Endometrial microvascular endothelial cells (primary cell): ENCODE measurements at regions not wholly inside any gene's neighbourhood (a gene's known extent, or its start where the extent isn't known, plus 50 kb on each side); places are given as distances from the start of the nearest gene placed in this dataset.
"Not testable (repeated sequence)": the region's sequence is repeated elsewhere in the genome, so short reads cannot be mapped to it uniquely, and the experiment has no call there.

ENCODE experiments used
- in situ Hi-C: cut with HindIII; loops from 2 replicates; pipeline ENCODE4 v1.10.0; 2017; ENCODE audit warnings: low sequenced_read_pairs, low pct_unique_long_range_greater_than_20kb; ENCODE audit errors: inconsistent ontology term

DNA sequence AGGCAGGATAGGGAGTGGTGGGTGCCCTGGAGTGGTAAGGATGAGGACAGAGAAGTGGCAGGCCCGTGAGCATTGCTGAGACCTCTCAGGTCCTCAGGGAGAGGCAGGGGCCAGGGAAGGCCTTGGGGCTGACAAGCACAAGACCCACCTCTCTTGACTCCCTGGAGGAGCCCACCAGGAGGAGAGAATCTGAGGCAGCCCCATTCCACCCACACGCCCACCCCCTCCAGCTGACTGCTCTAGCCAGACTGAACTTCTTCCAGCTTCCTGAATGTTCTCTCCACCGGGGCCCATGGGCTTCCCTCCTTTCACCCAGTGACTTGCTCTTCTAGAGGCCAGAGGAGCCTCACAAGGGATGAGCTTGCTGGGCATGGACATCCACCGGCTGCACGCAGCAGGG, 1403.0 kb downstream of the BRD1 start:
- in situ Hi-C loops: no loop called here

DNA sequence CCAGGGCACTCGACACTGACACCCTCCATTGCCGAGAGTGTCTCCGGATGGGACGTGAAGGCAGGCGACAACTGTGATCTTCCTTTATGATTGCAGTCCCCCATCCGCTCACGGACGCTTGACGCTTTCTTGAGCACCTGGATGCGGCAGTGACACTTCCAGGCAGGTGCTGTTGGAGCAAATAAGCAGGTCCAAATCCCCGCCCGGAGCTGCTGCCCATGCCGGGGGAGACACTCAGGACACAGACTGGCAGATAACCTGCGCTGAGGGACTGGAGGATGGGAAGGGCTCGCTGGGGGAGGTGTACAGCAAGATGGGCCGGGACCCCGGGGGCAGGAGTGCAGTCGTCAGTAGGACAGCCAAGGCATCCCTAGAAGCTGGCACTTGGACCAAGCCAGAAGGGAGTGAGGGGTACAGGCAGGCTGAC, 1403.5 kb downstream of the BRD1 start:
- in situ Hi-C loops: no loop called here

DNA sequence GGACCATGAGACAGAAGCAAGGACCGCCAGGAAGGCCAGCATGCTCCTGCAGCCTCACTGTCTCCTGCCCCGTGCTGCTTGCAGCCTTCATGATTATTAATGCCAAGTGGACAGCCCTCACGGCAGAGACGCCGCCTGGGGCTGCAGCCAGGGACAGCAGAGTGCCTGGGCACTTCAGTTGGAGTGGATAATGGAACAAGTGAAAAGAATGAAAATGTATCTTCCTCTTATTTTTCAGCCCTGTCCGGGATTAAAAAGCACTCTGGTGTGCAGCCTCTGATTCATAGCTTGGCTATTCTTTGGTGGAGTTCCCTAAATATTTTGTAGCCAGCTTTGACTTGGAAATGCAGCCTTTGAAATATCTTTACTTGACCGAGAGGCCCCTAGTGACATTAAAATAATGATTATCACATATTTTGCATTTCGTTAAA, 1404.2 kb downstream of the BRD1 start:
- in situ Hi-C loops: no loop called here

DNA sequence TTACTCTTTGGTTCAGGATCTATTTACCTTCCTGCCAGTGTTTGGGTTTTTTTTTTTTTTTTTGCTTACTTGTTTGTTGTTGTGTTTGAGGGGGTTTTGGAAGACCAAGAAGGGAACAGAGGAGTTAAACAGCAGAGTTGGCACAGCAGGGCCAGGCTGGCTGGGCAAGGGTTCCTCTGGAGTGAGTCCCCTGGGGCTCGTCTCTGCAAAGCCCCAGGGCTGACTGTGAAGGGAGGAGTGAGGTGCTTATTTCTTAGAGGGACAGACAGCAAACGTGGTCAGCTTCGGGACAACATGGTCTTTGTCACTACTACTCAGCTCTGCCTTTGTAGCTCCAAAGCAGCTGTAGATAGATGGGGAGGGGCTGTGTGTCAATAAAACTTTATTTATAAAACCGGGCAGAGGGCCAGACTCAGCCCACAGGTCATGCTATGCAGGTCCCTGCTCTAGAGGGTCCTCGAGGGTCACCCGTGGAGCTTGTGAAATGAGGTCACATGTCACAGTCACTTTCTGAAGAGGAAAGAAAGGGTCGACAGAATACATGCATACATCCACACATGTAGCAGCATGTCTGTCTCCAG, 1404.7 kb downstream of the BRD1 start:
- in situ Hi-C loops: no loop called here

DNA sequence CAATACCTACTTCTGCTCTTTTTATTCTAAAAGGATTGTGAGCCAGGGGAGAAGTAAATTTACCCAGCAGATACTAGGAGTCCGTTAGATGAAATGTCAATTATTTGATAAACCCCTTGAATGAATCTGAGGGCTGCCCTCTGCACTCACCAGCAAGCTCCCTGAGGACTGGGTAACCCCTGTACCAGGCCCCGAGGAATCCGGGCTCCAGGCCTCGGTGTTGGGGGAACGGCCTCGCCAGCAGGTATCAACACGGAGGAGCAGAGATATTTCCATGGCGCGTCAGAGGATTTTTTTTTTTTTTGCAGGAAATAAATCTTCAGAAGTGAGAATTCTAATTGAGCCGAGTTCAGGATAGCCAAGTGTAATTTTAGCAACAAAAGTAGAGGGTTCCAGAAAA, 1408.8 kb downstream of the BRD1 start:
- in situ Hi-C loops: no loop called here

DNA sequence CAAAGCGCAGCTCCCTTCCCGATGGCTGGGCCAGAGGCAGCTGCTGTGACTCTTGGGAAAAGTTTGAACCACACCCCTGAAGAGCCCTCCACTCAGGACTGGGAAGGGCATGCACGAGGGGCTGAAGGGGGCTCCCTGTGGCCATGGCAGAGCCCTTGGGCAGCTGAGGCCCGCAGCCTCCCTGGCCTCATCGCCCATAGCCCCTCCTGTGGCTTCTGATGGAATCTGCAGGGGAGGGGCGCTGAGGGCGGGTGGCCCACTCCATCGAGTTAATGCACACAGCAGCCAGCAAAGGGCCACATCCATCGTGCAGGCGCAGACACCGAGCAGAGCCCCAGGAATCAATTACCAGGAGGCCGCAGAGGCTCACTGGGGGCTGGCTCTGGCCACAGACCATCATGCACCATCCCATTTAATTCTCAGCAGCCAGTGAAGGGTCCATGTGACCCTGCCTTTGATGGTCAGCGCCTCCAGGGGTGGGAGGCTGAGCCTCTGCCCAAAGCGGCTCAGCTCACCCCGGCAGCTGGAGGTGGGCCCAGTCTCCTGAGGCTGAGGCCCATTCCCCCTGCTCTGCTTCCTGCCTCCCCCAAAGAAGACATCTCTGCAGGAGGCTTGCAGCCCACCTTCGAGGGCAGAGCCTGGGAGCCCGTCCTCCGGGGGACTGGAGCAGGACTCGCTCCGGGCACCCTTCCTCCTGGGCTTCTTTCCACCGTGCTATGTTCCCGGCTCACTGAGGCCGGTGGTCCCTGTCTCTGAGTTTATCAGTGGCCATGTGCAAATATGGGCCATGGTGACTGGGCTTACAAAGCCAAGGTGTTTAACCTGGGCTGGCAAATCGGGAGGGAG, 1410.2 kb downstream of the BRD1 start:
- in situ Hi-C loops: no loop called here

DNA sequence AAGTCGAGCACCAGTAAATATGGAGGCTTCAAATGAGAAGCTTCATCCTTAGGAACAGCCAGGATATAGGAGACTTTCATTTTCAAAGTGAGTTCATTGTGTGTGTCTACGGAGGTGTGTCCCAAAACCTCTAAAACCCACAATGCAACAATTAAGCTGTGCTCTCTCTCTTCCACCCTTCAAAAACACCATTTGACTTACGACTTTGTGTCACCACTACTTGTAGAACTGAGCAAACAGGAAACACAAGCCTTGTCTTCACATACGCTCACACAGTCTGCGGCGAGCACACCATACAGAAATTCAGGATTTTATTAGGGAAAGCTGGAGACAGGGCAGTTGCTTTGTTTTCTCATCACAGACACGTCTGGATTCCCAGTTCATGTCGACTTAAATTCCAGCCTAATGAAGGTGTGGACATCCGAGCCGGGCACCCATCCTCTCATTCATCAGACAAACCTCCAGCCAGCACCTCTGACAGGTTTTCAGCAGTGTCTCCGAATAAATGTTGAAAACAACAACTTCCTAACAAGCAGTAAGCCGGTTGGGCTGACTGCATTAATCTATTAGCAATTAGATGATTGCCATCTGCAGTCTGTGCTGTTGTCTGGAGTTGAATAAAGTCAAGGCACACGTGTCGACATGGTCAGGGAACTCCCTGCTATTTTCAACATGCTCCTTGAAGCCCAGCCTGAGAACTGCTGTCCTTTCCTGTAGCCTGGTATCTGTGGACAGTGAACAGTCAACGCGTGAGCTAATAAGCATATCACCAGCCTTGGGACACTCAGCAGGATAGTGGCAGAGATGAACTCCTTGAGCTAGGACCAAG, 1411.1 kb downstream of the BRD1 start:
- in situ Hi-C loops: no loop called here

DNA sequence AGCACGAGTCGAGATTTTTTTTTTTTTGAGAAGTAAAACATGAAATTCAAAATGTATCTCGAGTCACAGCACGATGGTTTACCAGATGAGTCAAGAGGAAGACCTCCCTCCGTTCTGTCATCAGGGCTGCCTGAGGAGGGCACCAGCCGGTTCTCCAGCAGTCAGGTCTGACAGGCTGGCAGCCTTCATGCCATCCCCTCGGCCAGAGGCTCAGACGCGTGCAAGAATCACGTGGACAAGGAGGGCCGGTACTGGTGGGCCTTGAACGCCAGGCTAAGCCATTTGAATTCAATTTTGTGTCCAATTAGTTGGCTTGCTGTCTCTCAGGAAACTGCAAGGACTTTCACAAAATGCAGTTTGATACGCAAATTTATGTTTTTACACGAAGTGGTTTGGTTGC, 1412.2 kb downstream of the BRD1 start:
- in situ Hi-C loops: no loop called here

DNA sequence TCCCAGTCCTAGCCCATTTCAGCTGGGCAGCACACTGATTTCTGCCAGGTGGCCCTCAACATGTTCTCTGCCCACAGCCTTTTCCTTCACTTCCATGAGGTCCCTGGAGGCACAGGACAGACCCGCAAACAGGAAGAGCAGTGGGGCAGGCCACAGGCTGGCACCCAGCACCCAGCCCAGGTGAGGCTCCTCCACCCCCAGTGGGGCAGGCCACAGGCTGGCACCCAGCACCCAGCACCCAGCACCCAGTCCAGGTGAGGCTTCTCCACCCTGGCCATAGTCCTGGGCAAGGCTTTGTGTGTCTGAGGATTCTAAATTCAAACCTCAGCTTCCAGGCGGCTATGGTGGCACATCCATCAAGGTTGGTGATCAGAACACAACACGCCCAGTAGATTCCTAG, 1413.0 kb downstream of the BRD1 start:
- in situ Hi-C loops: no loop called here

DNA sequence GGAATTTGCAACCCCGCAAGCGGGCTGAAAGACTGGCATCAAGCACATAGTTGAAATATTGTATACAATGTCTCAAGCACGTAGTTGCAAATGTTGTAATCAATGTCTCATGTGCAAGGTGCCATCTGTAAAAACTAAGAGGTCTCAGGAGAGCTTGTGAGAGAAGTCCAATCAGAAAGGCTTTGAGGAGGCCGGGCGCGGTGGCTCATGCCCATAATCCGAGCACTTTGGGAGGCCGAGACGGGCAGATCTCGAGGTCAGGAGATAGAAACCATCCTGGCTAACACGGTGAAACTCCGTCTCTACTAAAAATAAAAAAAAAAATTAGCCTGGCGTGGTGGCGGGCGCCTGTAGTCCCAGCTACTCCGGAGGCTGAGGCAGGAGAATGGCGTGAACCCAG, 1414.7 kb downstream of the BRD1 start:
- in situ Hi-C loops: not testable (repeated sequence)

DNA sequence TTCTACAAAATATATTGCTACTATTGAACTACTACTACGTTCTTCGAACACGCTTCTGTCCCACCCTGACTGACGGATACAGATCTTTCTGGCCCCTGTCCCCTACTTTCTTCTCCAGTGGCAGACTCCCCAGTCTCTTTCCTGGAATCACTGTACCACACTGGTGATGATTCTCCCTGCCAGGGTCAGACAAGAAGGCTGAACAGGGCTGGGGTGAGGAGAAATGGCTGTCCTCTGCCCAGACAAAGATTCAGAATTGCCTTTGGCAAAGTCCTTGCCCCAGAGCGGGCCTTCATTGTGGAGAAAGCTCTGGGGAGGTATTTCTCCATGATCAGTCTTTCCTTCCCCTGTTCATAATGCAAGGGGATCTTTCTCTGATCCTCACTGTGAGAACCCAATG, 1417.1 kb downstream of the BRD1 start:
- in situ Hi-C loops: no loop called here

DNA sequence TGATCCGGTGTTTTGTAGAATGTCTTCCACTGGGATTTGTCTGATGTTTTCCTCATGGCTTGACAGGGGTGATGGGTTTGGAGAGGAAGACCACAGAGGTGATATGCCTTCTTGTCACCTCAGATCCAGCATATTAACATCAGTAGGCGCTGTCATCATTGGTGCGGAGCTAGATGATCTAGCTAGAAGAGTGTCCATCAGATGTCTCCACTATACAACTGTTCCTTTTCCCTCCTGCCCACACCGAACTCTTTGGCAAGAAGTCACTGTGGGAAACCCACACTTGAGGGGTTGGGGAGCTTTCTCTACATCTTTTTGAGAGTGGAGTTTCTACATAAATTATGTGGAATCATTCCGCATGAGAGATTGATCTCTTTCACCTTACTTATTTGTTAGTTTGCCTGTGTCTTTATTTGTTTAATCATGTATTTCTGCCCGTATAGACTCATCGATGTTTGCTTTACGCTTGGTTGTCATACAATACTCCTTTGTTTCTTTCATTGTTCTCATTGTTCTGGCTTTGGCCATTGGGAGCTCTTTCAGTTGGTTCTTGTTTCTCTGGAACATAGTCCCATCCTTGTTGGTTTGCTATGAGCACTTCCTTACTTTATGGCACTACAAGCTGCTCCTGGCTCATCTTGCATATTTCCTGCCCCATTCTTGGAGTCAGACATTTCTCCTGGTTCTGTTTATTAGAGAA, 1420.3 kb downstream of the BRD1 start:
- in situ Hi-C loops: no loop called here

DNA sequence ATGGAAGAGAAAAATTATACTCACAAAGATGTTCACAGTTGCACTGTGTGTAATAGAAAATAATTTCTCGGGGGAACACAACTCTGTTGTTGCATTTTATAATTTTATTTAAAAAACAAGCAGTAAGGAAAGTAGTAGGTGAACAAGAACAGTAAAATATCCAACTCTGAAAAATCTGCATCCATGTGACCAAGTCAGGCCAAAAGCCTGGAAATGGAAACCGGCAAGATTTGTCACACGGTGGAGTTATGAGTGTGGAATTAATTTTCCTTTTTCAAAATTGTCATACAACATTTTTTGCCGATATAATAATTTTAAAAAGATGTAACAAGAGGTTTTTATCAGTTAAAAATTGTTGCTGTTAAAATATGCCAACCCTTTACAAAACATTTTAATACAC, 1421.5 kb downstream of the BRD1 start:
- in situ Hi-C loops: no loop called here

DNA sequence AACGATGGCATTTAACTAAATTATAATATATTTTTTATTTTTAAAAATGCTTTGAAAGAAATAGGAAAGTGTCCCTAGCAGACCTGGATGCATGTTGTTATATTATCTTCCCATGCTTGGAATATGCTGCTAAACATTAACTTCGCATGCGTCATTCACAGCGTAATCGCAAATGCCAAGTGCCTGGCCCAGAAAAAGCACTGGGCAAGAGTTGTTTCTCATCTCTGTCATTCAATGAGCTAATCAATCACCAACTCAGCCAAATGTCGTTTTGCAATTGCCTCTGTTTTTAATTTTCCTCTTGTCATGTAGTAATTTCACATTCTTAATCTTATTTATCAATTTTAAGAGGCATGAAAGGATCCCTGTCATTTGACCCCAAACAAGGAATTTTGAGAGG, 1421.9 kb downstream of the BRD1 start:
- in situ Hi-C loops: no loop called here

DNA sequence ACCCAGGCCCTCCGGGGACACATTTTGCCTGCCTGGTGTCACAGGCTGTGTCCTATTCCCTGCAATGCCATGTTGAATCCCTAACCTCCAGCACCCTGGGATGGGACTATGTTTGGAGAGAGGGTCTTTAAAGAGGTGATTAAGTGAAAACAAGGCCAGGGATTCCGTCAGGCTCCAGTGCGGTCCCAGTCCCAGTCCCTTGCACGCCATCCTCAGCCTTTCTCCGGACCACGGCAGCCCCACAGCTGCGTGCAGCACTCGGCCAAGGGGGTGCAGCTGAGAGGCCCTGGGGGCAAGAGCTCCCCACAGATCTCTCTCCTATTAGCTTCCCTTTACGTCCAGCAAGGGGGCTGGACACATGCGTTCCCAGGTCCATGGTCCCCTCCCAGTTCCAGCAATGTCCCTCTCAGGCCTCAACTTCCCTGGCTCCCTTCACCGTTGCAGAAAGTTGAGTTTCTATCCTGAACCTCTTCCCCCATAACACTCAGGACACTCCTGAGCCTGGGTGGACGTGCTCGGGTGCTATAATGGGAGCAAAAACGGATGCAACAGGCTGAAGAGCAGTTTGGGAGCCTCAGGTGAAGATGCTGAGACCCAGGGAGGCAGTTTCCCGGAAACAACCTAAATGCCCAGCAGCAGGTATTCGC, 1422.7 kb downstream of the BRD1 start:
- in situ Hi-C loops: no loop called here

DNA sequence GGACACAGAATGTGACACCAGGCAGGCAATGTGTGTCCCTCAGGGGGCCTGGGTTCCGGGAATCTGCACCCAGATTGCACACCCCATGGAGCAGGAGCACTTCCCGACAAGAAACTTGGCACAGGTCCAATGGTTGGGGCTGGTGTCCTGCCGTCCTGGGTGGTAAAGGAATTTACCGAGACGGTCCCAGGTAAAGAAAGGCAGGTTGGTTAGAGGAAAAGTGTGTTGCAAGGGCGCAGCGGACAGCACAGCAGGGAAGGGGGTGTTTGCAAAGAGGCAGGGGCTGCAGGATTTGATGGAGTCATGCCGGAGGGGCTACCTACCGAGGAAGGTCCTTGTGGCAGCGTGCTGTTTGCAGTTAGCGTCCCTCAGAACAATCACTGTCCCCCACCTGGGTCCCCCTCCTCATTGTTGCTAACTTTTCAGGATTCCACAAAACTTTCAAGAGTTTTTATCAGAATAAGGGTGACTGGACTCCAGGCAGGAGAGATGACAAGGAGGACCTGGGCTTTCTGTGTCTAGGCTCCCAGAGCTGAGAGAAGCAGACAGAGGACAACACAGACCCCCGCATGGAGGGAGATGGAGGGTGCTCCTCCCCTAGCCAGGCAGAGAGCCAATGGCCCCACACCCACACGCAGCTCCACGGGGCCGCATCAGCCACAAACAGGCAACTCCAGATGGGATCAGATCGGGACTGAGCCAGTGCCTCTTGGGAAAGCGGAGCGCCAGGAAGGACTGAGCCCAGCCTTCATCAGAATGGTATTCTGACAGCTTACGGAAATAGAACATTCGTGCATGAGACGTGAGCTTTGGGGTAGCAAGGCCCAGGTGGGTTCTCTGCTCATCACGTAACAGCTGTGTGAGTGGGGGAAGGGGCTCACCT, 1423.9 kb downstream of the BRD1 start:
- in situ Hi-C loops: no loop called here

DNA sequence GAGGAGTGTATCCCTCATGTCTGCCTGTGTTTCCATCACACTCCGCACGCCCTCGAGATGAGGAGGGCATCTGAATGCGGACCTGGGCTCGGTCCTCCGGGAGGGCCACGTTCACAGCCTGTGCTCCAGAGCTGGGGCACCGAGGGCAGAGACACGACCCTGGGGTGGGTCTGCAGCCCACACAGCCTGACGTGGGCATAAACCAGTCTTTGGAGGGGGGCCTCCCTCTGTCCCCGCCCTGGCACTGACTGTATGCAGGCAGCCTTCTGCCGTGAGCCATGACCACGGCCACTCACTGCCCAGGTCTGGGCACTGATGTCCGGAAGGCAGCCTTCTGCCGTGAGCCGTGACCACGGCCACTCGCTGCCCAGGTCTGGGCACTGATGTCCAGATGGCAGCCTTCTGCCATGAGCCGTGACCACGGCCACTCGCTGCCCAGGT, 1425.1 kb downstream of the BRD1 start:
- in situ Hi-C loops: no loop called here

DNA sequence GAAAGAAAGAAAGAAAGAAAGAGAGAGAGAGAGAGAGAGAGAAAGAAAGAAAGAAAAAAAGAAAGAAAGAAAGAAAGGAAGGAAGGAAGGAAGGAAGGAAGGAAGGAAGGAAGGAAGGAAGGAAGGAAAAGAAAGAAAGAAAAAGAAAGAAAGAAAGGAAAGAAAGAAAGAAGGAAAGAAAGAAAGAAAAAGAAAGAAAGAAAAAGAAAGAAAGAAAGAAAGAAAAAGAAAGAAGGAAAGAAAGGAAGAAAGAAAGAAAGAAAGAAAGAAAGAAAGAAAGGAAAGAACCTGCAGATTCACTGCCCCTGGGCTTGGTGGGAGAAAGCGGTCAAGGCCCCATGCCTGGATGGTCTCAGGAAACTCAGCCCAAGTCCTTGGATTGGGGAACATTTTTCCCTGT, 1426.2 kb downstream of the BRD1 start:
- in situ Hi-C loops: not testable (repeated sequence)
